ENCODE measurements at regions not wholly inside any gene's neighbourhood (a gene's known extent, or its start where the extent isn't known, plus 50 kb on each side); places are given as distances from the start of the nearest gene placed in this dataset.

DNA sequence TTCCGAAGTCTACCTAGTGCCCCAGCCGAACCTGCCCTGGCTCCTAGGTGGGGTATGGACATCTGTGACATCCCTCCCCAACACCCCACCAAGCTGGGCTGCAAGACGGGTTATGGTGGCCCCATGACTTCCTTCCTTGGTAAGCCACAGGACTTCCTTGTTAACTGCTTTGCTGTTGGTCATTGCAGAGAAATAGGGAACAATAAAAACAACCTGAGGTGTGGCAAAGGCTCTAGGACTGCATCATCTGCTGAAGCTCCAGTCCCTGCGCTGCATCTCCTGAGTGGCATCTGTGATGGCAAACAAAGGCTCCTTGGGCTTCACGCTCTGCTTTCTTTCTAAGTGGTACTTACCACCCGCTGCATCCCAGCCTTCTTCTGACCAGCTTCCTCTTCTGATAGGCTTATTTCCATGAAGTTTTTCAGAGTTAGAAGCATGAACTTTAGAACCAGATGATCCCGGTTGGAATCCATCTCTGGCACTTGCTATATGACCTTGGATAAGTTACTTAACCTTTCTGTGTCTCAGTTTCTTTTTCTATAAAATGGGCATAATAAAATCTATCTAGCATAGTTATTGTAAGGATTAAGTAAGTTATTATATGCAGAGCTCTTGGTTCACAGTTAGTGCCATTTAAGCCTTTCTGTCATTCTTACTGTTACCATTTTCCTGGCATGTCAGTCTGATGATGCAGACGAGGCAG lies 216.8 kb downstream of the RPS24 start:
- DNase-seq (peak in 1 of 10 donors; percentile 5), ATAC-seq (no peak)
- peaks cover 0 to 3% (median 0%) of the 10 kb centered on the region in 9 donors for H3K9me3 Mint-ChIP-seq
- H3K4me1 Mint-ChIP-seq, result peaks cover 2 to 29% (median 16%) of the 10 kb centered on the region in 4 donors
- POLR2A ChIA-PET, result no interaction called here
- peaks cover 0 to 2% (median 0%) of the 10 kb centered on the region in 3 donors for H3K36me3 Mint-ChIP-seq
- H3K27me3 Mint-ChIP-seq, result peaks cover 3 to 12% (median 11%) of the 10 kb centered on the region in 5 donors
- peak overlapping the region in 1 of 10 donors; percentile 22 for H3K4me3 Mint-ChIP-seq
- no peak overlapping the region for H3K27ac Mint-ChIP-seq

DNA sequence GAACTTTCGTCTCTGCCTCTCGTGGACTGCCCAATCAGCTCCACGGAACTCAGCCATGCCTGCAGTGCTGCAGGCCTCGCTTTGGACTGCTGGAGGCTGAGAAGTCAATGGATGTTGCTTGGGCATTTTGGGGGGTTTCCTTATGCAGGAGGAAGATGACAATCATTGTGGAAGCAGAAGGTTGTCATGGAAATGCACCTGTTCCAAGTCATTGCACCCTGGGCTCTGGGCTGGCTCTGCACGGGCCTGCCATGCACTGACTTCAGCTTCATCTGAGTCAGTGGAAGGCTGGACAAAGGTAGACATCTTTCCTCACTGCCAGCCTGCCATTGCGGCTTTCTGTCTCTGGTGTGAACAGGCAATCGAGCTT lies 217.3 kb downstream of the RPS24 start:
- Mint-ChIP-seq H3K36me3 (no peaks in the 10 kb centered on the region), H3K4me1 (peaks cover 2 to 29% (median 16%) of the 10 kb centered on the region in 4 donors), H3K27me3 (peaks cover 3 to 12% (median 11%) of the 10 kb centered on the region in 5 donors), H3K9me3 (no peaks in the 10 kb centered on the region), H3K4me3 (no peak overlapping the region), H3K27ac (no peak overlapping the region)
- DNase-seq (no peak), ATAC-seq (no peak)
- POLR2A ChIA-PET, result no interaction called here

GRCh38 chr10:78252286-78252685 lies 218.6 kb downstream of the RPS24 start:
- Mint-ChIP-seq H3K36me3 (no peaks in the 10 kb centered on the region), H3K4me3 (no peak overlapping the region), H3K27me3 (peaks cover 3 to 12% (median 11%) of the 10 kb centered on the region in 5 donors), H3K27ac (no peak overlapping the region), H3K9me3 (no peaks in the 10 kb centered on the region), H3K4me1 (peaks cover 2 to 29% (median 16%) of the 10 kb centered on the region in 4 donors)
- DNase-seq (no peak), ATAC-seq (no peak)
- POLR2A ChIA-PET, result no interaction called here

GRCh38 chr10:78253063-78253853 lies 219.6 kb downstream of the RPS24 start:
- no peak for ATAC-seq
- no peak for DNase-seq
- peaks cover 2 to 29% (median 16%) of the 10 kb centered on the region in 4 donors for H3K4me1 Mint-ChIP-seq
- no peak overlapping the region for H3K4me3 Mint-ChIP-seq
- H3K9me3 Mint-ChIP-seq, result no peaks in the 10 kb centered on the region
- no peak overlapping the region for H3K27ac Mint-ChIP-seq
- H3K27me3 Mint-ChIP-seq, result peaks cover 2 to 11% (median 7%) of the 10 kb centered on the region in 5 donors
- POLR2A ChIA-PET, result no interaction called here
- H3K36me3 Mint-ChIP-seq, result no peaks in the 10 kb centered on the region

DNA sequence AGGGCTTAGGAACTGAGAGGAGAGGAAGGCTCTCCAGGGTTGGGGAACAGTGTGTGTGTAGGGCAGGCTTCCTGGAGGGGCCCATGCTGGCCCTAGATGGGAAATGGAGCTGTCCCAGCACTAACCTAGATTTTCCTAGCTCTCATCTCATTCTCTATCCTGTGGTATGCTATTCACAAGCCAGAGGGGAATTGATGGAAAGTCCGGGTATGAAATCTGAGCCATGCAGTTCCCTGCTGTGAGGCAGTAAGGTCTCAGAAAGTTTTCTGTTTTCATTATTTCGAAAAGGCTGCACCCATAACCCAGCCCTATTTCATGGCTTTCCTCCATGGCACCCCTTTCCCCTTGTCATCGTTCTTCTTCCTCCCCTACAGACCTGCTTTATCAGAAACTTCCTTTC lies 220.3 kb downstream of the RPS24 start:
- no peaks in the 10 kb centered on the region for H3K9me3 Mint-ChIP-seq
- POLR2A ChIA-PET, result no interaction called here
- H3K27me3 Mint-ChIP-seq, result peaks cover 0 to 11% (median 4%) of the 10 kb centered on the region in 5 donors
- H3K27ac Mint-ChIP-seq, result no peak overlapping the region
- ATAC-seq (no peak), DNase-seq (no peak)
- peaks cover 2 to 23% (median 13%) of the 10 kb centered on the region in 4 donors for H3K4me1 Mint-ChIP-seq
- no peaks in the 10 kb centered on the region for H3K36me3 Mint-ChIP-seq
- no peak overlapping the region for H3K4me3 Mint-ChIP-seq

GRCh38 chr10:78255214-78255613 lies 221.6 kb downstream of the RPS24 start:
- Mint-ChIP-seq H3K9me3 (no peaks in the 10 kb centered on the region), H3K36me3 (no peaks in the 10 kb centered on the region), H3K4me1 (peaks cover 2 to 12% (median 5%) of the 10 kb centered on the region in 4 donors), H3K27ac (no peak overlapping the region), H3K4me3 (no peak overlapping the region), H3K27me3 (peaks cover 0 to 4% (median 0%) of the 10 kb centered on the region in 5 donors)
- no peak for ATAC-seq
- DNase-seq, result no peak
- POLR2A ChIA-PET, result no interaction called here

- POLR2A ChIA-PET, result no interaction called here
- DNase-seq, result no peak
- Mint-ChIP-seq H3K9me3 (no peaks in the 10 kb centered on the region), H3K27ac (no peak overlapping the region), H3K4me1 (peaks cover 0 to 4% (median 0%) of the 10 kb centered on the region in 4 donors), H3K27me3 (peaks cover 0 to 4% (median 0%) of the 10 kb centered on the region in 5 donors), H3K4me3 (no peak overlapping the region), H3K36me3 (no peaks in the 10 kb centered on the region)
- ATAC-seq, result no peak
Observed at GRCh38 chr10:78255796-78256638, 222.4 kb downstream of the RPS24 start.

- peak in 2 of 10 donors; percentile 7 to 9 for DNase-seq
- Mint-ChIP-seq H3K4me1 (no peaks in the 10 kb centered on the region), H3K4me3 (no peak overlapping the region), H3K27me3 (peaks cover 0 to 2% (median 0%) of the 10 kb centered on the region in 5 donors), H3K36me3 (no peaks in the 10 kb centered on the region), H3K9me3 (no peaks in the 10 kb centered on the region), H3K27ac (no peak overlapping the region)
- POLR2A ChIA-PET, result no interaction called here
- ATAC-seq, result no peak
Observed at GRCh38 chr10:78258323-78259030, 224.8 kb downstream of the RPS24 start.

DNA sequence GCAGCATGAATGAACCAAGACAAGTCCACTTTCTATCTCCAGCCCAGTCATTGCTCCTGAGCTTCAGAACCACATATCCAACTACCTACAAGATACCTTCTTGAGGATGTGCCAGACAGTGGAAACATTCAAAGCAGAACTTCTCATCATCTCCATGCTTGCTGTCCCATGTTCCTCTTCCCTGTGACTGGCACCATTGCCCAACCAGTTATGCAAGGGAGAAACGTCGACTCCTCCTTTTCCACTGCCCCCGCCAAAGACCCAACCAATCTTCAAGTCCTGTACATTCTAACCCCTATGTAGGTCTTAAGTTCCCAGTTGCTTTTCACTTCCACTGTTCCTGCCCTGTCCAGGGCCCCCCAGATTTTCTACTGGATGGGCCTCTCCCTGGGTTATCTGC lies 225.7 kb downstream of the RPS24 start:
- Mint-ChIP-seq H3K4me1 (no peaks in the 10 kb centered on the region), H3K9me3 (no peaks in the 10 kb centered on the region), H3K27ac (no peak overlapping the region), H3K4me3 (no peak overlapping the region), H3K36me3 (no peaks in the 10 kb centered on the region), H3K27me3 (peaks cover 0 to 2% (median 0%) of the 10 kb centered on the region in 5 donors)
- ATAC-seq (no peak), DNase-seq (no peak)
- POLR2A ChIA-PET, result no interaction called here

DNA sequence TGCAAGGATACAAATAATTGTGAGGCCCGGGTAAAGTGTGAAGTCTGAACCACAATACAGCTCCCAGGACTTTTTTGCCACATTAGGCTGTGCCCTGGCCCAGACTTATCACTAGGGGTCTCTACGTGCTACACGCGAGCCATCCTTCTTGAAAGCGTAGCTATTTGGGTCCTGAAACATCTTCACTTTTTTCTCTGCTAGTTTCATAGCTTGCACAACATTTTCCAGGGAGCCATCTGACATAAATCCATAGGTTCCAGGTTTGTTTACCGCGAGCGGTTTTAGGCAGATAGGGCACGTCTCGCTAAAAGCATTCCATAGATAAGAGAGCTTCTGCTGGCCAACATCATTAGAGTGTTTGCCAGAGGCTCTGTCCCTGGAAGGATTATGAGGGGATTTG lies 226.5 kb downstream of the RPS24 start:
- Mint-ChIP-seq H3K27ac (no peak overlapping the region), H3K4me3 (no peak overlapping the region), H3K9me3 (no peaks in the 10 kb centered on the region), H3K36me3 (no peaks in the 10 kb centered on the region), H3K27me3 (peaks cover 0 to 2% (median 0%) of the 10 kb centered on the region in 5 donors), H3K4me1 (no peaks in the 10 kb centered on the region)
- ATAC-seq, result no peak
- DNase-seq, result no peak
- POLR2A ChIA-PET, result no interaction called here

DNA sequence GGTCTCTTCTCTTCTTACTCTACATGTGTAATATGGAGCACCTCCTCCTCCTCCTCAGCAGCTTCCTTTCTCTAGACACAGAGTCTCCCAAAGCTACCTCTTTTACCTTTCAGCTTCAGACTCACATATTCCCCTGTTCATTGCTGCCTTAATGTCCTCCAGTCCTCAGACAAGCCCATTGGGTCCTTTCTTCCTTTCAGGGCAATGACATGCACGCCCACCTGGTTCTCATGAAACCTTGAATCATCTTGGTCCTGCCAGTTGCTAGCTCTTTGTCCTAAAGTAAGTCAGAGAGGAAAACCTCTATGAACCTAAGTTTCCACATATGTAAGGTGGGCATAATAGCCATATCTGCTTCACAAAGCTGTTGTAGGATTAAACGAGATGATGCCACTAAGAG lies 227.0 kb downstream of the RPS24 start:
- Mint-ChIP-seq H3K27me3 (peaks cover 0 to 2% (median 0%) of the 10 kb centered on the region in 5 donors), H3K9me3 (no peaks in the 10 kb centered on the region), H3K27ac (no peak overlapping the region), H3K4me3 (no peak overlapping the region), H3K4me1 (no peaks in the 10 kb centered on the region), H3K36me3 (no peaks in the 10 kb centered on the region)
- no peak for DNase-seq
- POLR2A ChIA-PET, result no interaction called here
- no peak for ATAC-seq

DNA sequence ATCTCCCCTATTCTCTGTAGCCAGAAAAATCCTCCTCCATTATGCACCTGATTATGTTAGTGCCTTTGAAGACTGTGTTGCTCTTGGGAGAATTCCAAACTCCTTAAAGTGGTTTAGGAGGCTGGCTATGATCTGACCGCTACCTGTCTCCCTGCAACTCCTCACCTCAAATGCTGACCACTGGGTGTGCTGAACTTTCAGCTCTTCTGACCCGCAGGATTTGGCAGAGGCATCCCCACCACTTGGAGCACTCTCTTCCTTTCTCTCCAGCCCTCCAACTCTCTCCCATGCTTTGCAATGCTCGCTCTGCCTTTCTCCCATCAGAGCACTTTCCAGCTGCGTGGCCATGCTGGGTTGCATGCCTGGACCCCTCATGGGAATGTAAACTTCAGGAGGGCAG lies 227.6 kb downstream of the RPS24 start:
- no peak overlapping the region for H3K4me3 Mint-ChIP-seq
- POLR2A ChIA-PET, result no interaction called here
- no peaks in the 10 kb centered on the region for H3K4me1 Mint-ChIP-seq
- H3K27ac Mint-ChIP-seq, result no peak overlapping the region
- H3K27me3 Mint-ChIP-seq, result peaks cover 0 to 2% (median 0%) of the 10 kb centered on the region in 5 donors
- no peaks in the 10 kb centered on the region for H3K36me3 Mint-ChIP-seq
- DNase-seq (no peak), ATAC-seq (no peak)
- no peaks in the 10 kb centered on the region for H3K9me3 Mint-ChIP-seq
